ENCODE measurements at regions not wholly inside any gene's neighbourhood (a gene's known extent, or its start where the extent isn't known, plus 50 kb on each side); places are given as distances from the start of the nearest gene placed in this dataset.
"Not testable (repeated sequence)": the region's sequence is repeated elsewhere in the genome, so short reads cannot be mapped to it uniquely, and the experiment has no call there.

DNA sequence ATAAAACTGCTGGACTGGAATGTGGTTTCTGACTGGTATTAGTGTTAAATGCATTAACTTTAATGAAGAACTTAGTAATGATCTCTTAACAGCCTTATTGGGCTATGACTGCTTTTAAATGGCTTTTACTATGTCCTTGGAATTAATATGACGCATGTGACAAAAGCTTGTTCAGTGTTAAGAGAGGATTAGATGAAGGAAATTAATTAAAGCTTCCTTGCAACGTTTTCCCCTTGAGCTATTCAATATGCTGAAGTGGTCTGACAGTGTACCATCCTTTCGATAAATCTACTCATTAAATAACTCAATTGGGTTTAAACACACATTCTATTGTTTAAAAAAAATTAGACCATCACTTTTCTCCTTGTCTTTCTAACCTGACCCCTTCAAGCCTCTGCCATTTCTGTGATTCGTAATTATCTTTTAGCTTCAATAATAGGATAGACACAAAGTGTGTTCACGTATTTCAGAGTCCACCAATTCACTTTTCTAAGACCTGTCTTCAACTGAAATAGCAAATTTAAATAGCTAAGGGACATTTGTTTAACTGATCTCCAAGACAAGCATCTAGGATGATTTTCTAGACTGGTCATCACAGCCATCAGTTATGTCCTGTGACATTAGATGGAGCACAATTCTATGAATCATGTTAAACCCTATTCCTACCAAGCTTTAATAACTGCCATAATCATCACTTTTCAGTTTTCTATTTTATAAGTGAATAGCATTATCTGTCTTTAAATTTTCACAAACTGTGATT is 1258.0 kb upstream of the CDH9 start:
- no peak for DNase-seq (ENCODE audit: low spot score)

DNA sequence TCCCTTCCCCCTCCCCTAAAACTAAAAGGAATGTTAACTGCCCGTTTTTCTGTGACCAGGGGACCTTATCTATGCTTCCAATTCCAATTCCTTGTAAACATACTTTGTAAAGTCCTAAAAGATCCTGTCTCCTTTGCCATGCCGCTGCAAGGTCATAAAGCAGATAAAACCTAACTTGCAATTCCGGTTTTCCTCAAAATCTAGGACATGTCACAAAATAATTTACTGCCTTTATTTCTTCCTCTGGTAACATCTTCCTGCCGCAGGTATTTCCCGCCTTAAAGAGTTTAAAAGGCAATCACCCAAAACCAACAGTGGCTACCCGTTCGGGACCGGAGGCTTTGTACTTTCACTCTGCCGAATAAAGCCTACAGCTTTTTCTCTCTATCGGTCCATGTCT is 1248.6 kb upstream of the CDH9 start:
- not testable (repeated sequence) for DNase-seq (ENCODE audit: low spot score)

DNA sequence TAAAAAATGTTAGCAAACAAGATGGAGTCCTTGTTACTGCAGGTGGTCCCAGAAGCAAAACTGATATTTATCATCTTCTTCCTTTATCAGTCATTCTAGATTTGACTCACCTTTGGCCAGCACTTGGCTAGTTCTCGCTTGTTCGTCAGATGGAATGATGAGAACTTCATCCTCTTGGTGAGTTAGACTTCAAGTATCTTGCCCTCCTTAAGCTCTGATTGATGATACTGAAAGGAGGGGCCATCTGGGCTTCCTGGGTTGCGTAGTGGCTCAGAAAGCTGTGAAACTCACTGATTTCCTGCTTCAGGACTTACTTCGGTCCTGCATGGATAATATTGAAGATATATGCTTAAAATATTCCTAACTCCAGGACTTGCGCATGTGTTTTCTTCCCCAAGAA is 1248.2 kb upstream of the CDH9 start:
- DNase-seq (ENCODE audit: low spot score), result no peak

DNA sequence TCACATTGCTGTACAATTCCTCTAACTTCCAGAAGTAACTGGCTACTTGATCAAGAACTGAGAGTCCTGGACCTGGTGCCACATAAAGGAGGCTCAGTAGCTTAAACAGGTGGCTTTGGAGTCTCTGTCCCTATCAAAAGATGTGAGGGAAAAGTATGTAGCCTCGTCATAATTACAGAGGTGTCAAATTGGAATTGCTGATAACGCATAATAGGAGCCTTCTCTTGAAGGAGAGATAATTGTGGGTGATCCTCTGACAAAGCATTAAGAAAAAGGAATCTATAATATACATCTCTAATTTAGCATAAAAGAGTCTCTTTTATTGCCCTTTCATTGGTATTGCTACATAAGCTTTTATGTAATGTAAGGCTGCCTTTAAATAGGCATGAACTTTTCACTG is 1246.4 kb upstream of the CDH9 start:
- no peak for DNase-seq (ENCODE audit: low spot score)

DNA sequence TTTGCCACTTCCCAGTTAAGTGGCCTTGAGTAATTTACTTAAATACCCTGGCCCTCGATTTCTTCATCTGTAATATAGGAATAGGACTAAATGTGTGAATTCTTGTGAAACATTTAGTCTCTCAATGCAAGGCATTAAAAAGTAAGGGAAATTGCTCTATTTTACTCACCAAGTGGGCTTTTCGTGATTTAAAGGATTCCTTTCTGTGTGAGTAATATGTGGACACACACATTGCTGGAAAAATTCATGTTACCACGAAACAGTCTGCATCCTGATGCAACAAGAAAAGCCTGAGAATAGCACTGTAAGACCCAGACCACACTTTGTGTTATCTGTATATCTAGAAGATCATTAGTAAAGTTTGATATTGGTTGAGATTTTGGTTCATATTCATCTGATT is 1243.0 kb upstream of the CDH9 start:
- DNase-seq (ENCODE audit: low spot score), result no peak

DNA sequence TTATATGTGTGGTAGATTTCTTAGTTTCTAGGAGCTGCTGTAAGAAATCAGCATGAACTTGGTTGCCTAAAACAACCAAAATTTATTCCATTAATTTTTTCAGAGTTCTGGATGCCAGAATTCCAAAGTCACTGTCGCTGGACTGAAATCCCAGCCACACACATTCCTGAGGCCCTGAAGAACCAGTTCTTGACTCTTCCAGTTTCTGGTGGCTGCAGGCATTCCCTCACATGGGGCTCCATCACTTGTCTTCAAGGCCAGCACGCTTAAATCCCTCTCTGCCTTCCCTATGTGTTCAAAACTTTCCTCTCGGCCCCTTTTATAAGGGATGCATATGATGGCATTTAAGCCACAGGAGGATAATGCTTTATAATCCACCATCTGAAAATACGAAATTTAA is 1237.5 kb upstream of the CDH9 start:
- DNase-seq (ENCODE audit: low spot score), result no peak

DNA sequence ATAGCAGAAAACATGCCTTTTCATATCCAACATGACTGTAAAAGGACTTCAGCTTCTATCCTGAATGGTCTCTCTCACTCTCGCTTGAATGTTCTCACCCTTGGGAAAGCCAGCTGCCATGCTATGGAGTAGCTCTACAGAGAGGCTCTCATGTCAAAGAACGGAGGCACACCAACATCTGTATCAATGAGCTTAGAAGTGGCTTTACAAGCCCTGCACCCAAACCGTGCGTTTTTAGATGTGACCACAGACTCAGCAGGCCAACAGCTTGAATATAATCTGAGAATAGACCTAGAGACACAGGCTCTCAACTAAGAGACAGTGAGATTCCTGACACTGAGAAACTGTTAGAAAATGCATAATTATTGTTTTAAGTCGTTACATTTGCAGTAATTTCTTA is 1231.6 kb upstream of the CDH9 start:
- DNase-seq (ENCODE audit: low spot score), result no peak

DNA sequence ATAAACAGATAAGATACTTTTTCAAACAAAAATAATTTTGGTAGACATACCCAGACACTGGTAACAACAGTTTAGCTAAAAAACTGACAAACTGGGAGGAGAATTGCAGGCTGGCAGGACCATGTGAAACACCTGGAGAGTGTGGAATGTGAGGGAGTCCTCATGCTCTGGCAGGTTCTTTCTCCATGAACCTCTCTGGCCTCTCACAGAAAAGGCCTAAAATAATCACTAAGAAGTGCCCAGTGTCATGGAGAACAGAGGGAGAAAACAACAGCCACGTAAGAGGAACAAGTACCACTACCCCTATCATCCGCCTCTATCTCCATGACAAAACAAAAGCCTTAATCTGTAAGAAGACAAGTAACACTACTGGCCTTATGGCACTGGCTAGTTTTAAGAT is 1227.5 kb upstream of the CDH9 start:
- no peak for DNase-seq (ENCODE audit: low spot score)

DNA sequence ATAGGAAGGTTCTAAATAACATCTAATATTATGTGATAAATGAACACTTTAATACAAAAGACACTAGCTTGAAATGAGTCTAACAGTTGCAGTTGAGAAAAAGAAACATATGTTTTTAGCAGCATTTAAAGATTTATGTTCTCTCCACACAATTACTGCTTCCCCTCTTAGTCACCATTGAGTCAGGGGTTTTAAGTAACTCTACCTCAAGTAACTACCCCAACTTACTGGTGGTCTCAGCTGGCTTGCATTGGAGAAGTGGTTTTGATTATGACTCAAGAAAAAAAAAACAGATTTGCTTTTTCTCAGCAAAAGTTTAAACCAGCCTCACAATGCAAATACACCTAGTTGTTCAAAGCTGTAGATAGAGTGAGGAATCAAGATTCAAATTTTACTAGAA is 1216.5 kb upstream of the CDH9 start:
- DNase-seq (ENCODE audit: low spot score), result no peak

DNA sequence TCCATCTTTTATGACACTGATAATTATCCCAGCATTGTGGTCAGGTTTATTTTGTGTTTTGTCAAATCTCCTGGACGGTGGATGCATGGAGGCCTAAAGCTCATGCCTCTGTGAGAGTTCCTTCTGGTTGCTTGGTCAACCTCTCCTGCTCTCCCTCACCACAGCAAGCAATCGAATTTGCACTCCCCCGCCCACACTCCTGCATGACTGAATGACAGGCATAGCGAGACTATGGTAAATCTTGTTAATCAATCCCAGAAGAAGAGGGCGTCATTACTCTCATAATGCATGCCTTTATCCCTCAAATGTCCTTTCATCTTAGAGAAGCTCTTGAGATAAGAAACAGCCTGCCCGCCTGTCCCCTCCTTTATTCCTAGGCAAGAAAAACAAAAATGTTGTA is 1215.0 kb upstream of the CDH9 start:
- no peak for DNase-seq (ENCODE audit: low spot score)

DNA sequence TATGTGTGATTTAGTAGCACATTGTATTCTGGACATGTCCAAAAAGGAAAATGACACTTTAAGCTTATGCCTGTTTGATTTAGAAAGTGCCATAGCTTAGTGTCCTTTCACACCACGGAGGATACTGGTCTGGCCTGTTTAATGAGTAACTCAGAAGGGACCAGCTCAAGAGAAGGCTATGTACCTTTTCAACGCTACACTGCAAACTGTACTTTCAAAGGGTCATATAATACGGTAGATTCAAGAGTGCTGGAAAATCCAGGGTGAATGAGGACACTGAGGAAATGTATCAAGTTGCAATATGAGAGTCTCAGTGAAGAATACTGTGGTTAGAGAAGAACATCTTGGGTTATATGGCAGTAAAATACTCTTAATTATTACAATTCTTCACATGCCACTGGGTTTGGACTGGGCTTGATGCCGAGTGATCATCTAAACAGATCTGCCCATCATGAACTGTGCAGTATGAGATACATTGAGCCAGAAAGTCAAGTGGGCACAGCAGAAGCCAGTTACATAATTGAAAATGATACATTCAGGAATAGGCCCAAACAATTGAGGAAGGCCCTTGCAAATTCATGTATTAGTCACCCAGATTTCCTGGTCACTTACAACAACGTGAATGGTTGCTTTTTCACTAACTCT is 1211.5 kb upstream of the CDH9 start:
- no peak for DNase-seq (ENCODE audit: low spot score)

DNA sequence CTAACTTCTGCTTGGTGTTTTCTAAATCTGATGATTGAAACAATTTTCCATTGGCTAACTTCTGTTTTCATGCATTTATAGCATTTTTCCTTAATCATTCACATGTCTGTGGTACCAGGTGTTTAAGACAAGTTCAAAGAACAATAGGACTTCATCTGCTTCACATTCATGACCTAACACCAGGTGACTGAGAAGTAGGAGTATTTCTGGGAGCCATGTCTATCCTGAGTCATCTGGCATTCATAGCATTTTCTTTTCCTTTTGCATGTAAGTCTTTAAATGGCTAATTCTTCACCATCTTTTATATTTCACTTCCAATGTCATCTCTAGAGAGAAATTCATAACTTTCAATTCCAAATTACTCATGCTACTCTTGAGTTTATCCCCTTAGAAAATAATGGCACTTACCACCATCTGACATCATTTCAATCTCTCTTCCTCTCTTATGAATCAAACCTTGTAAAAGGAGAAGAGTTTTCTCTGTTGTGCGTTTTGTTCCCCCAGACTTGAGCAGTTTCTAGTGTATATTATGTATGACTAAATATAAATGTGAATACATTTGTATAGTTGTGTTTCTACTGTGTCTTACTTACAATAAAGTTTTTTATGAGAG is 1196.1 kb upstream of the CDH9 start:
- DNase-seq (ENCODE audit: low spot score), result no peak

DNA sequence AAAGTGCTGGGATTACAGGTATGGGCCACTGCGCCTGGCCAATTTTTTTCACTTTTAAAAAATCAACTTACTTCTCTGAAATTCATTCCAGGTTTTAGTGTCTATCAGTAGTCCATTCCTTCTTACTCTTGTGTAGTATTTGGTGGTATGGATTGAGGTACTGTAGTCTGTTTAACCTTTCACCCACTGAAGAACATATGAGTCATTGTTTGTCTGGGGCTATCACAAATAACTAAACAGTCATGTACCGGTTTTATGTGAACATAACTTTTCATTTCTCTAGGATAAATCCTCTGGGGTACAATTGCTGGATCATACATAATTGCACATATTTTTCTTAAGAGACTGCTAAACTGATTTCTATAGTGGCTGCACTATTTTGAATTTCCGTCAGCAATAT is 1188.0 kb upstream of the CDH9 start:
- DNase-seq (ENCODE audit: low spot score), result no peak

DNA sequence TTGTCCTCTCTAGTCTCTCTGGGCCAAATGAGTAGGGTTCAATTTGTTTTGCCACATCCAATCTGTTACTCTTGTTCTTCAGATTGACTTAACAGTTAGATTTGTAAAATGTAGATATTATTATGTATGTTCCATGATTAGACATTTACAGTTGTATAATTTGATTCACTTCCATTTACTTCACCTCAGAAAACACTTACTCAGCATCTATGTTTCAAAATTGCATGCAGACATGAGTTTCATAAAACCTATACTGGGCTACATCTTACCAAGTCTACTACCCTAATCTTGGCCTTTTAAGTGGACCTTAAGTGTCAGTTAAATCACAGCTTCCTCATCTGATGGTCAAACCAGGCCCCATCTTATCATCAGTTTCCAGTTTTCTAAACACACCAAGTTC is 1181.2 kb upstream of the CDH9 start:
- no peak for DNase-seq (ENCODE audit: low spot score)

DNA sequence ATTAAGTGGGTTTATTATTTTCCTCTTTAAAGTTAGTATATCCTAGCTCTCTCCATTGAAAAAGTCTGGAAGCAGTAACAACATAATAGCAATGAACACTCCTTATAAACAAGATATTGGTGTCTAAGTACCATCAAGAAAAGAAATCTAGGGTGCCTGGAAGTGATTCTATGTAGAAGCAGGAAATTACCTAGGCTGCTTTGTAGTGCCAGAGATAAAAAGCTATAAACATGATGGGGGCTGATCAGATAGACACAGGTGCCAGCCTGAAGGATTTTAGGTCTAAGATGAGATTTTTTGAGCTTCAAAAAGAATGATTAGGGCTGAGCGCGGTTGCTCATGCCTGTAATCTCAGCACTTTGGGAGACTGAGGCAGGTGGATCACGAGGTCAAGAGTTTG is 1179.3 kb upstream of the CDH9 start:
- DNase-seq (ENCODE audit: low spot score), result no peak

DNA sequence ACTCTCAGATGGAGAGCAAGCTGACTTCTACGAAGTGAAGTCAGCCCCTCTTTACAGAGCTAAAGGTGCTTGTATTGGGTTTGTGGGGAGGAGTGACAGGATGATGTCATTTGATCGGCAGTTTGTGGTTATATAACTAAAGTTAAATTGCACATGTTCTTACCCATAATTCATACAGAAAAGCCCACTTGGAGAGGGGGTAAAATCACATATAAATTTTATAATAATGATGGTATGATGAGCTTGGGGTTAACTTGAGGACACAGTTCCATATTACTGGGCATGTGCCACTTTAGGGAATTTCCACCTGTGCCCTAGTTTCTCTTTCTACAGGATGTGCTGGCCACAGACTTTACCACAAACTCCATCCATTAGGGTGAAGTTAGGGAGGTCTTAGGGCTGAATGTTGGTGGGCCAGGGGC is 1178.6 kb upstream of the CDH9 start:
- DNase-seq (ENCODE audit: low spot score), result no peak

DNA sequence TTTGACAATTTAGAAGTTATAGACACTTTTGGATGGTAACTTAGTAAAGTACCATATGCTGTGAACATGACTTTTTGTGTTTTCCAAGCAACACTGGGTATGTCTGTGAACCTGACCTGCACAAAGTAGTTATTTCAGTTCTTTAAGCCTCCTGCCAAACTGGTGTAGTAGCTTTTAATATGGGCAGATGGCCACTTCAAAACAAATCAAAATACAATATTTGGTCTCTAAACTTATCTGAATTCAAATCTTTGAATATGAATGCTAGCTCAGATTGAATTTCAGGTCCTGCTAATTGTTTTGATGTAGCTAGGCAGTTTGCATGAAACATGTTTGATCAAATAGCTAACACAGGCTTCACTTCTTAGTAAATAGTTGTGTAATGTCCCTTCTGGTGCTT is 1176.7 kb upstream of the CDH9 start:
- DNase-seq (ENCODE audit: low spot score), result no peak

DNA sequence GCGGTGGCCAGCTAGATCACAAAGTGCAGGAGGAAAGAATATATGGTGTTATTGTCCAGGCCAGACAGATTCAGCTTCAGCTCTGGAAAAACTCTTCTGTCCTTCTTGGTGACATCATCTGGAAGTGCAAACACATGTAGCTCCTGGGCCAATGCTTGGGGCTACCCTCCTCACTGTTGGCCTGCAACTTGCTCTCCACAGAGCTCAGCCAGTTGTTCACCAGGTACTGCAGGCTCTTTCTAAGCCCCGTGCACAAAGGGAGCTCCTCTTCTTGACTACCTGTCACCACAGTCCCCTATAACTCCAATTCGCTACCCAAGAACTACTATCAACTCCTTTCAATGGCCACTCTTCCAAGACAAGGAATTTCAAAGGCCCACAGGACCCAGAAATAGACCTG is 1175.9 kb upstream of the CDH9 start:
- DNase-seq (ENCODE audit: low spot score), result no peak

DNA sequence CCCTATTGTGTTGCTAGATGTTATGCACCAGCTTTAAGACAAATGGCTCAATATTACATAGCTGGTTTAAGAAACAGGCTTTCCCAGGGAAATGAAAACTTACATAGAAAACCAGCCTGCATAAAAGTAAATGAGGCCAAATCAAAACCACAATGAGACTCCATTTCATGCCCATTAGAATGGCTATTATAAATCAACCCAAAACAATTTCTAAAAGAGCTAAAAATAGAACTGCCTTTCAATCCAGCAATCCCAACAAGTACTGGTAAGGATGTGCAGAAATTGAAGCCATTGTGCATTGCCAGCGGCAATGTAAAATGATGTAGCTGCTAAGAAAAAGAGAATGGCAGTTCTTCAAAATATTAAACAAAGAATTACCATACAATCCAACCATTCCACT is 1170.0 kb upstream of the CDH9 start:
- DNase-seq (ENCODE audit: low spot score), result no peak

DNA sequence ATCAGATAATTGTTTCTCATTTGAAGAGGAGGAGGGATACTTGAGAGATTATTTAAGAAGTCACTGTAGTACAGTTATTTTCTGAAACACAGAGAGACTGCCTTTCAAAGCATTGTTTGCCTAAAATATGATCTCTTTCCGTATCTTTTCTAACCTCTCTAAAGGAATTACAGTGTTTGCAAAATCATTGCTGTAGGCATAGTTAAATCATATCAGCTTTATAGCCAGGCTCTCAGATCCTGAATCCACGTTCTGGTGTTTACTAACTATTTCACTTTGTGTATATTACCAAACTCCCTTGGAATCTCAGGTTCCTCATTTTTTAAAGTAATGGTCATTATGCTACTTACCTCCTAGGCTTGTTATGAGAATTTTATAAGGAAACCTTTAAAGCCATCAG is 1151.6 kb upstream of the CDH9 start:
- no peak for DNase-seq (ENCODE audit: low spot score)

DNA sequence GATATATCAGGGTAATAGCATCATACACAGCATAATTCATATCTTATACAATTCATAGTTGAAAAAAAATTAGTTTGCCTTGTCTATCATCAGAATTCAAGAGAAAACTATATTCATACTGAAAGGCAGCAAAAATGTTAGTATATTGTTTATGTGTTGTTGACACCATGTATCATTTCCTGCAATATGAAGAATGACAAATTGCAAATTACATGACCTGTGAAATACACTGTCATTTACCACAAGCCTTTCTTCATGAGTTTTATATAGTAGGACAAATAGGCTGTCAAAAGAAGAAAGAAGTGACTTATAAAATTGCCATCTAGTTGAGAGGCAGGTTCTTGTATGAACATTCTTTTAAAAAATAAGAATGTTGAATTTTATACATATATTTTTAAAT is 1136.3 kb upstream of the CDH9 start:
- no peak for DNase-seq (ENCODE audit: low spot score)

DNA sequence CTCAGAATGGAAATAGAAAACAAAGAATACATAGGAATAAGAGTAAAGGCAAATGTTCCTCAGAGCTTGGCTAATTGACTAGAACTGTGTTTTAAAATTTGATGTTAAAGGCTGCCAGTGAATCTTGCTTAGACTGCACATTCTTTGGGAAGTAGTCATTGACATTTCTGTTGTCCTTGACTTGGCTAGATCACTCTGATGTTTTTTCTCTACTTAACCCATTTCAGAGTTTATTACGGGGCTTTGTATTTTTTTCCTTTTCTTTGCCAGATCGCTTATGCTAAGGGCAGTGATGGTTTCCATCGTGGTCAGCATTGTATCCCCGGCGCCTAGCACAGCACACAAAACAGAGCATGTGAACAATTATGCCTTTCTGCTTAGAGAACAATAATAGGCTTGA is 1126.7 kb upstream of the CDH9 start:
- DNase-seq (ENCODE audit: low spot score), result no peak

DNA sequence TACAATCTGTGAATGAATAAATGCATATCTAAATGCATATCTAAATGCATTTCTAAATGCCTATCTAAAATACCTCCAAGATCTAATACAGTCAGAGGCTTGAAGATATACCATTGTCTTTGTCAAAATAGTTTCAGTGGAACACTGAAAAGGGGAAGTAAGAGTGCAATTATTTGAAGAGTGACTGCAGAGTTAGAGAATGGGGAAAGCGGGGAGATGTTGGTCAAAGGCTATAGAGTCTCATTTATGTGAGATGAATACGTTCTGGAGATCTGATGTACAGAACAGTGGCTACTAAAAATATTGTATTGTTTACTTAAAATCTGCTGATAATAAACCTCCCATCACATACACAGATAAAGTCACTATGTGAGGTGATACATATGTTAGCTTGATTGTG is 1126.2 kb upstream of the CDH9 start:
- no peak for DNase-seq (ENCODE audit: low spot score)

DNA sequence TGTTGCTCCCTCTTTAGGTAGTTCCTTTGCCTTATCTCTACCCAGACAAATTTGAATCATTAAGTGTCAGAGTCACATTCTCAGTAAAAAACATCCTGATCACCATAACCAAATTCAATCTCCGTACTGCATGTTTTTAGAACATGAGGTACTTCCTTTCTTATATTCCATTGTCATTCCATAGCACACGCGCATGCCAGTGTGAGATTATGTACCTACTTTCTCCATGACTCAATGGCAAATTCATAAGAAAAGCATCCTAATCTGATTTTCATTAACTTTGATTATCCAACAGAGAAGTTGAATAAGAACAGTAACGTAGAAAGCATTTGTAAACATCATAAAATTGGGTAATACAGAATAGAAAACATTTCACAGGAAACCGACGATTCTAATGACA is 1118.6 kb upstream of the CDH9 start:
- DNase-seq (ENCODE audit: low spot score), result no peak
